Parathyroid adenoma (tissue), 2 donors: ENCODE measurements at regions not wholly inside any gene's neighbourhood (a gene's known extent, or its start where the extent isn't known, plus 50 kb on each side); places are given as distances from the start of the nearest gene placed in this dataset.

Source experiments
- H2AFZ ChIP-seq: fragments of 300-600 bp; sonication (generic); one replicate; pipeline ENCODE4 v1.7.0; 2017; ENCODE audit warnings: antibody characterized with exemption, mild to moderate bottlenecking
- H3K27ac ChIP-seq: fragments of 300-600 bp; sonication (generic); one replicate; pipeline ENCODE4 v1.7.0; 2017
- H3K27me3 ChIP-seq: fragments of 300-600 bp; sonication (generic); one replicate; pipeline ENCODE4 v1.7.0; 2017; ENCODE audit warnings: low read length; ENCODE audit not compliant: control insufficient read depth, insufficient read depth
- H3K36me3 ChIP-seq: fragments of 300-600 bp; sonication (generic); one replicate; pipeline ENCODE4 v1.7.0; 2017; ENCODE audit warnings: low read length; ENCODE audit not compliant: control insufficient read depth, insufficient read depth
- H3K4me1 ChIP-seq: fragments of 300-600 bp; sonication (generic); one replicate; pipeline ENCODE4 v1.7.0; 2017; ENCODE audit warnings: control low read depth
- H3K4me2 ChIP-seq: fragments of 300-600 bp; sonication (generic); one replicate; pipeline ENCODE4 v1.7.0; 2017; ENCODE audit warnings: low read length
- H3K4me3 ChIP-seq: fragments of 300-600 bp; sonication (generic); one replicate; pipeline ENCODE4 v1.7.0; 2017; ENCODE audit warnings: low read depth, low read length
- H3K79me2 ChIP-seq: fragments of 300-600 bp; sonication (generic); one replicate; pipeline ENCODE4 v1.7.0; 2017; ENCODE audit warnings: control low read depth
- H3K9ac ChIP-seq: fragments of 300-600 bp; sonication (generic); one replicate; pipeline ENCODE4 v1.7.0; 2017; ENCODE audit warnings: mild to moderate bottlenecking
- H3K9me3 ChIP-seq: fragments of 300-600 bp; sonication (generic); one replicate; pipeline ENCODE4 v1.7.0; 2017; ENCODE audit warnings: low read length; ENCODE audit not compliant: control insufficient read depth
- CTCF ChIP-seq: fragments of 300-600 bp; sonication (generic); IDR thresholded peaks from one replicate; pipeline ENCODE4 v1.7.0; 2017; ENCODE audit warnings: antibody characterized with exemption, mild to moderate bottlenecking
- donor health status: primary hyperparathyroidism.

GRCh38 chr16:64585367-64585766, 536.5 kb downstream of the CDH11 start:
- Histone ChIP-seq H2AFZ (no peak overlapping the region), H3K4me1 (no peaks in the 10 kb centered on the region), H3K27me3 (no peaks in the 10 kb centered on the region), H3K36me3 (no peaks in the 10 kb centered on the region), H3K4me3 (no peak overlapping the region), H3K27ac (no peak overlapping the region), H3K9ac (no peak overlapping the region), H3K4me2 (no peak overlapping the region), H3K79me2 (no peaks in the 10 kb centered on the region), H3K9me3 (no peaks in the 10 kb centered on the region)
- no peak for TF ChIP-seq CTCF

GRCh38 chr16:64580558-64580957, 541.3 kb downstream of the CDH11 start:
- Histone ChIP-seq H3K4me1 (no peaks in the 10 kb centered on the region), H3K4me3 (no peak overlapping the region), H3K27me3 (no peaks in the 10 kb centered on the region), H3K9ac (no peak overlapping the region), H3K36me3 (no peaks in the 10 kb centered on the region), H3K4me2 (no peak overlapping the region), H3K27ac (no peak overlapping the region), H2AFZ (no peak overlapping the region), H3K9me3 (no peaks in the 10 kb centered on the region), H3K79me2 (no peaks in the 10 kb centered on the region)
- TF ChIP-seq CTCF = no peak

- H3K79me2 ChIP-seq = no peaks in the 10 kb centered on the region
- H3K27ac ChIP-seq = no peak overlapping the region
- no peaks in the 10 kb centered on the region for H3K9me3 ChIP-seq
- H2AFZ ChIP-seq = no peak overlapping the region
- no peaks in the 10 kb centered on the region for H3K36me3 ChIP-seq
- H3K27me3 ChIP-seq = no peaks in the 10 kb centered on the region
- H3K4me2 ChIP-seq = no peak overlapping the region
- H3K4me1 ChIP-seq = no peaks in the 10 kb centered on the region
- H3K4me3 ChIP-seq = no peak overlapping the region
- H3K9ac ChIP-seq = no peak overlapping the region
- TF ChIP-seq CTCF = no peak
These were observed 542.2 kb downstream of the CDH11 start for GRCh38 chr16:64579712-64580111.

- Histone ChIP-seq H2AFZ (no peak overlapping the region), H3K9me3 (no peaks in the 10 kb centered on the region), H3K36me3 (no peaks in the 10 kb centered on the region), H3K27me3 (no peaks in the 10 kb centered on the region), H3K9ac (no peak overlapping the region), H3K4me1 (no peaks in the 10 kb centered on the region), H3K4me2 (no peak overlapping the region), H3K79me2 (no peaks in the 10 kb centered on the region), H3K27ac (no peak overlapping the region), H3K4me3 (no peak overlapping the region)
- no peak for TF ChIP-seq CTCF
These were observed 576.1 kb downstream of the CDH11 start for GRCh38 chr16:64545768-64546167.

- H3K79me2 ChIP-seq = no peaks in the 10 kb centered on the region
- no peak overlapping the region for H3K4me3 ChIP-seq
- no peak overlapping the region for H2AFZ ChIP-seq
- no peak overlapping the region for H3K27ac ChIP-seq
- no peak for TF ChIP-seq CTCF
- no peaks in the 10 kb centered on the region for H3K4me1 ChIP-seq
- no peak overlapping the region for H3K9ac ChIP-seq
- no peaks in the 10 kb centered on the region for H3K36me3 ChIP-seq
- H3K9me3 ChIP-seq = no peaks in the 10 kb centered on the region
- no peaks in the 10 kb centered on the region for H3K27me3 ChIP-seq
- H3K4me2 ChIP-seq = no peak overlapping the region
These were observed 577.0 kb downstream of the CDH11 start for GRCh38 chr16:64544859-64545258.
